HG02885 (cell line): ENCODE measurements at regions not wholly inside any gene's neighbourhood (a gene's known extent, or its start where the extent isn't known, plus 50 kb on each side); places are given as distances from the start of the nearest gene placed in this dataset.
"Not testable (repeated sequence)": the region's sequence is repeated elsewhere in the genome, so short reads cannot be mapped to it uniquely, and the experiment has no call there.

Experiments used
- ATAC-seq: cut with Tn5 transposase; IDR thresholded peaks from one replicate; pipeline ENCODE4 v1.9.1; 2021; ENCODE audit warnings: mild to moderate bottlenecking; ENCODE audit not compliant: unreplicated experiment, poor library complexity

- ATAC-seq: not testable (repeated sequence)
These were observed 187.9 kb upstream of the NR5A2 start for GRCh38 chr1:199839608-199840007.

GRCh38 chr1:199843096-199843495 lies 184.4 kb upstream of the NR5A2 start:
- ATAC-seq: not testable (repeated sequence)

- no peak for ATAC-seq
These were observed 183.6 kb upstream of the NR5A2 start for GRCh38 chr1:199843861-199844260.

- no peak for ATAC-seq
These were observed 180.5 kb upstream of the NR5A2 start for GRCh38 chr1:199847021-199847420.

- no peak for ATAC-seq
These were observed 175.9 kb upstream of the NR5A2 start for GRCh38 chr1:199851439-199852140.

- no peak for ATAC-seq
These were observed 172.7 kb upstream of the NR5A2 start for GRCh38 chr1:199854686-199855321.

- no peak for ATAC-seq
These were observed 171.9 kb upstream of the NR5A2 start for GRCh38 chr1:199855580-199855979.

- no peak for ATAC-seq
These were observed 171.2 kb upstream of the NR5A2 start for GRCh38 chr1:199856216-199856780.

GRCh38 chr1:199857108-199857507 lies 170.4 kb upstream of the NR5A2 start:
- ATAC-seq: no peak

- ATAC-seq: no peak
These were observed 170.0 kb upstream of the NR5A2 start for GRCh38 chr1:199857516-199857915.

- no peak for ATAC-seq
These were observed 169.3 kb upstream of the NR5A2 start for GRCh38 chr1:199858171-199858570.

- no peak for ATAC-seq
These were observed 168.7 kb upstream of the NR5A2 start for GRCh38 chr1:199858856-199859255.

- no peak for ATAC-seq
These were observed 168.0 kb upstream of the NR5A2 start for GRCh38 chr1:199859491-199859933.

GRCh38 chr1:199861020-199861795 lies 166.3 kb upstream of the NR5A2 start:
- ATAC-seq: no peak

- ATAC-seq: no peak
These were observed 165.5 kb upstream of the NR5A2 start for GRCh38 chr1:199862047-199862446.

- no peak for ATAC-seq
These were observed 161.3 kb upstream of the NR5A2 start for GRCh38 chr1:199866210-199866617.

GRCh38 chr1:199867601-199868000 lies 159.9 kb upstream of the NR5A2 start:
- ATAC-seq: no peak

- ATAC-seq: no peak
These were observed 158.7 kb upstream of the NR5A2 start for GRCh38 chr1:199868777-199869176.

GRCh38 chr1:199875337-199875736 lies 152.2 kb upstream of the NR5A2 start:
- no peak for ATAC-seq

- no peak for ATAC-seq
These were observed 151.7 kb upstream of the NR5A2 start for GRCh38 chr1:199875856-199876255.
